Fibroblast of villous mesenchyme (primary cell): ENCODE measurements at regions not wholly inside any gene's neighbourhood (a gene's known extent, or its start where the extent isn't known, plus 50 kb on each side); places are given as distances from the start of the nearest gene placed in this dataset.

Experiments
- DNase-seq: peaks from one replicate; pipeline ENCODE4 v3.0.0-alpha.2; 2010; ENCODE audit warnings: low read depth
- H3K4me3 ChIP-seq: 2 replicates; pipeline ENCODE4 v1.5.1; 2011; ENCODE audit warnings: low read depth, mild to moderate bottlenecking, low read length
- CTCF ChIP-seq: IDR thresholded peaks from 2 replicates; pipeline ENCODE4 v1.5.1; 2012; ENCODE audit warnings: low read depth, mild to moderate bottlenecking, low read length; ENCODE audit not compliant: insufficient read depth

GRCh38 chr2:167833294-167833693 is 414.1 kb downstream of the STK39 start:
- DNase-seq, result no peak

GRCh38 chr2:167832868-167833287 is 414.5 kb downstream of the STK39 start:
- no peak overlapping the region for H3K4me3 ChIP-seq
- TF ChIP-seq CTCF, result no peak
- no peak for DNase-seq

More at GRCh38 chr2:167833294-167833693, 414.1 kb downstream of the STK39 start:
- H3K4me3 ChIP-seq, result no peak overlapping the region
- TF ChIP-seq CTCF, result no peak

GRCh38 chr2:167827352-167828097 is 419.9 kb downstream of the STK39 start:
- H3K4me3 ChIP-seq, result no peak overlapping the region
- DNase-seq, result no peak
- no peak for TF ChIP-seq CTCF

GRCh38 chr2:167826906-167827305 is 420.5 kb downstream of the STK39 start:
- no peak for DNase-seq
- no peak for TF ChIP-seq CTCF
- H3K4me3 ChIP-seq, result no peak overlapping the region

GRCh38 chr2:167825664-167826063 is 421.7 kb downstream of the STK39 start:
- no peak for TF ChIP-seq CTCF
- DNase-seq, result no peak
- H3K4me3 ChIP-seq, result no peak overlapping the region

- DNase-seq, result no peak
- no peak for TF ChIP-seq CTCF
- H3K4me3 ChIP-seq, result no peak overlapping the region
These were observed 424.5 kb downstream of the STK39 start for GRCh38 chr2:167822690-167823465.
